ENCODE measurements at regions not wholly inside any gene's neighbourhood (a gene's known extent, or its start where the extent isn't known, plus 50 kb on each side); places are given as distances from the start of the nearest gene placed in this dataset.

DNA sequence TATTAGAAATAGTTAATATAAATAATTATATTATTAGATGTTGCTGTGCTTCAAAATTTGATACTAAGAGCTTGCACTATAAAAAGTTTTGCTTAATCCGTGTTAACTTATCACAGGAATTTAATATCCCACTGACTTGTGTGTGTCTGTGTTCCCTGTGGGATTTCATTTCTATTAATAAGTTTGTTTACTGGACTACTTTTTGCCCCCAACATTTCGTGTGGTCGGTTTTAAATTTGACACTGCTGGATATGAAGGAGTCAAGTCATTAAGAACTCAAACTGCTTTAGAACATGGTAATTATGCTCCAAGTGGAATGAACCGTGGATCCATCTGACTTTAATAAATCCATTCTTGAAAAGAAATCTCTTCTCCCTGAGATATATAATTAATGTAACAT, 182.2 kb upstream of the NUDT4 start:
- TF ChIP-seq, protein P1, sequence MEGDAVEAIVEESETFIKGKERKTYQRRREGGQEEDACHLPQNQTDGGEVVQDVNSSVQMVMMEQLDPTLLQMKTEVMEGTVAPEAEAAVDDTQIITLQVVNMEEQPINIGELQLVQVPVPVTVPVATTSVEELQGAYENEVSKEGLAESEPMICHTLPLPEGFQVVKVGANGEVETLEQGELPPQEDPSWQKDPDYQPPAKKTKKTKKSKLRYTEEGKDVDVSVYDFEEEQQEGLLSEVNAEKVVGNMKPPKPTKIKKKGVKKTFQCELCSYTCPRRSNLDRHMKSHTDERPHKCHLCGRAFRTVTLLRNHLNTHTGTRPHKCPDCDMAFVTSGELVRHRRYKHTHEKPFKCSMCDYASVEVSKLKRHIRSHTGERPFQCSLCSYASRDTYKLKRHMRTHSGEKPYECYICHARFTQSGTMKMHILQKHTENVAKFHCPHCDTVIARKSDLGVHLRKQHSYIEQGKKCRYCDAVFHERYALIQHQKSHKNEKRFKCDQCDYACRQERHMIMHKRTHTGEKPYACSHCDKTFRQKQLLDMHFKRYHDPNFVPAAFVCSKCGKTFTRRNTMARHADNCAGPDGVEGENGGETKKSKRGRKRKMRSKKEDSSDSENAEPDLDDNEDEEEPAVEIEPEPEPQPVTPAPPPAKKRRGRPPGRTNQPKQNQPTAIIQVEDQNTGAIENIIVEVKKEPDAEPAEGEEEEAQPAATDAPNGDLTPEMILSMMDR (IDR thresholded peaks at IDR 0.05; ENCODE audit: low read length) = no peak
- TF ChIP-seq EZH2 (IDR thresholded peaks at IDR 0.05; ENCODE audit: borderline replicate concordance, low read length) = no peak
